ENCODE measurements at regions not wholly inside any gene's neighbourhood (a gene's known extent, or its start where the extent isn't known, plus 50 kb on each side); places are given as distances from the start of the nearest gene placed in this dataset.

DNA sequence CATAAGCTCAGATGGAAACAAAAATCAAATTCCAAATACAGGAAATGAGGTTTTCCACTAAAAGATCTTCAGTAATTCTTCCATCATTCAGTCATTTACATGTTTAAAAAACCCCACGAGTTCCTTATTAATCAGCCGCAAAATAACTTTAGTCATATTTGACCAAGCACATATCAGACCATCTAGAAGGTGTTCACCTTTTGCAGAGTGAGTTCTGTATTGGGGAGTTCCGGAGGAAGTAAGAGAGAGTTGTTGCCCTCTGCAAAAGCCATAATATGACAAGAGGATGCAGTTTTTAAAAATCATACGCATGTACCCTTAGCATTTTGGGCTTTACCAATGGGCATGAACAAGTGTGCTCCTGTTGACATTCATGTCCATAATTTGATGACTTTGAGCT, 61.6 kb downstream of the CCR1 start:
- Histone ChIP-seq H3K4me1 (ENCODE audit: control insufficient read depth, insufficient read depth, low read length) (no peaks in the 10 kb centered on the region), H3K9me3 (ENCODE audit: control insufficient read depth, insufficient read depth, low read length) (no peaks in the 10 kb centered on the region), H3K4me3 (ENCODE audit: low read length) (no peak overlapping the region), H3K27me3 (ENCODE audit: control insufficient read depth, insufficient read depth, low read length) (no peaks in the 10 kb centered on the region), H3K36me3 (ENCODE audit: control insufficient read depth, insufficient read depth, low read length) (no peaks in the 10 kb centered on the region), H3K27ac (ENCODE audit: low read length) (no peak overlapping the region)
- DNase-seq (ENCODE audit: low read depth, low spot score), result no peak
- no CpG with 5 or more reads among the region's 4 CpGs for WGBS (ENCODE audit: insufficient coverage, insufficient read length)

- WGBS (ENCODE audit: insufficient coverage, insufficient read length), result no CpG with 5 or more reads among the region's 2 CpGs
- H3K4me3 ChIP-seq (ENCODE audit: low read length), result no peak overlapping the region
- H3K9me3 ChIP-seq (ENCODE audit: control insufficient read depth, insufficient read depth, low read length), result no peaks in the 10 kb centered on the region
- no peaks in the 10 kb centered on the region for H3K27me3 ChIP-seq (ENCODE audit: control insufficient read depth, insufficient read depth, low read length)
- H3K4me1 ChIP-seq (ENCODE audit: control insufficient read depth, insufficient read depth, low read length), result no peaks in the 10 kb centered on the region
- DNase-seq (ENCODE audit: low read depth, low spot score), result no peak
- no peak overlapping the region for H3K27ac ChIP-seq (ENCODE audit: low read length)
- H3K36me3 ChIP-seq (ENCODE audit: control insufficient read depth, insufficient read depth, low read length), result no peaks in the 10 kb centered on the region
Observed at GRCh38 chr3:46146021-46146420, 62.1 kb downstream of the CCR1 start.

GRCh38 chr3:46145147-46145546, 63.0 kb downstream of the CCR1 start:
- no peaks in the 10 kb centered on the region for H3K4me1 ChIP-seq (ENCODE audit: control insufficient read depth, insufficient read depth, low read length)
- H3K27ac ChIP-seq (ENCODE audit: low read length), result no peak overlapping the region
- H3K27me3 ChIP-seq (ENCODE audit: control insufficient read depth, insufficient read depth, low read length), result no peaks in the 10 kb centered on the region
- H3K4me3 ChIP-seq (ENCODE audit: low read length), result no peak overlapping the region
- H3K9me3 ChIP-seq (ENCODE audit: control insufficient read depth, insufficient read depth, low read length), result no peaks in the 10 kb centered on the region
- H3K36me3 ChIP-seq (ENCODE audit: control insufficient read depth, insufficient read depth, low read length), result no peaks in the 10 kb centered on the region
- WGBS (ENCODE audit: insufficient coverage, insufficient read length), result no CpG with 5 or more reads among the region's 1 CpG
- no peak for DNase-seq (ENCODE audit: low read depth, low spot score)

DNA sequence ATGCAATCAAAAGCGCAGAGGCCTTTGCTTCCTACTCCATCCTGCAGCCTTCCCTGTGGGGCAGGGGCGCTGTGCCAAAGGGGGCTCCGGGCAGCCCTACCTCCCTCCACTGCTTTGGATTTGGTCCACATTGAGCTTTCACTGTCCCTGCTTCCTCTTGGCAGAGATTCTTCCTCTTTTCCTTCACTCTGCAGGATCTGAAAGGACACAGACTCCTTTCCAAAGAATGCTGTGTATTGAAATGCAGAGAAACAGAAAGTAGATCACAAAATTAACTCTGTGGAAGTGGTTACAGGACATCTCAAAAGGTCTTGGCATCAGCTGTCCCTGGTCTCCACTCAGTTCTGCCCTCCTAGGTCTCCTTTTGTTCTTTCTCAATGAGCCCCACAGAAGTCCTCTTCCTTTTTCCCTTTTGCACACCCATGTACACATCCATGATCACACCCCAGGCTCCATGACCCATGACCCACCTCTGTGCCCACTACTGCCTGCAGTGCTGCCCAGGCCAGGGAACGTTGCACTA, 64.1 kb downstream of the CCR1 start:
- Histone ChIP-seq H3K9me3 (ENCODE audit: control insufficient read depth, insufficient read depth, low read length) (no peaks in the 10 kb centered on the region), H3K4me1 (ENCODE audit: control insufficient read depth, insufficient read depth, low read length) (no peaks in the 10 kb centered on the region), H3K4me3 (ENCODE audit: low read length) (no peak overlapping the region), H3K27ac (ENCODE audit: low read length) (no peak overlapping the region), H3K36me3 (ENCODE audit: control insufficient read depth, insufficient read depth, low read length) (no peaks in the 10 kb centered on the region), H3K27me3 (ENCODE audit: control insufficient read depth, insufficient read depth, low read length) (no peaks in the 10 kb centered on the region)
- DNase-seq (ENCODE audit: low read depth, low spot score), result no peak
- no CpG with 5 or more reads among the region's 4 CpGs for WGBS (ENCODE audit: insufficient coverage, insufficient read length)

DNA sequence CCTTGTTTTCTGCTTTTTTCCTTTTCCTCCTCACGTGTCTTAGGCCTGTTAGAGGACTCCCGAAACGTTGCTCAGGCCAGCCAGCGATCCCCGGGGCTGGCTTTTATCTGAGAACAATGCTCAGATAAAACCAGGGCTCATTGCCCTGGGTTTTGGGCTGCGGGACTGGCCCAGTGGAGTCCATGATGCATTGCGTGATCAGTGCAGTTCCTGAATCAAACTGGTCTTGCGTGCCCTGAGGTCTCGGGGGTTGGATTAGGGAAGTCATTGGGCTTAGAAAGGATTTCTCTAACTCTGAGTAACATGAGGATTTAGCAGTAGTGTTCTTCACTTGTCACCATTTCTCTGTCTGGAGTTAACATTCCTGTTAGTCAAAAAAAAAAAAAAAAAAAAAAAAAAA, 66.3 kb downstream of the CCR1 start:
- no peak for DNase-seq (ENCODE audit: low read depth, low spot score)
- no peaks in the 10 kb centered on the region for H3K4me1 ChIP-seq (ENCODE audit: control insufficient read depth, insufficient read depth, low read length)
- no peak overlapping the region for H3K27ac ChIP-seq (ENCODE audit: low read length)
- H3K36me3 ChIP-seq (ENCODE audit: control insufficient read depth, insufficient read depth, low read length), result no peaks in the 10 kb centered on the region
- no peaks in the 10 kb centered on the region for H3K9me3 ChIP-seq (ENCODE audit: control insufficient read depth, insufficient read depth, low read length)
- H3K27me3 ChIP-seq (ENCODE audit: control insufficient read depth, insufficient read depth, low read length), result no peaks in the 10 kb centered on the region
- H3K4me3 ChIP-seq (ENCODE audit: low read length), result no peak overlapping the region
- WGBS (ENCODE audit: insufficient coverage, insufficient read length), result no CpG with 5 or more reads among the region's 9 CpGs

DNA sequence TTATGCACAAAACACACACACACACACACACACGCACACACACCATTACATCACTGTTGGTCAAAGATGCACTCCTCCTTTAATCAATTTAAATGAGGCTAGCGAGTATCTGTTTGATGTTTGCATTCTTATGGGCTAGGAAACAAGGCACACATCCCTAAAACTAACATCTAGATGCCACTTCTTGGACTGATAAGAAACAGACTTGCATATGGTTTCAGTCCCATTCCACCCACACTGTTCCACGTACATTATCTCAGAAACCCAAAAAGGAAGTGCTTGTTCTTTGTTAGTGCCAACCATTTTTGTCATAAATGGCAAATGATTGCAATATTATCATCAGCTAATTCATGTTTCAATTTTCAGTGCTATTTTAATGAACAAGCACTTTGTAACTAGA, 69.5 kb downstream of the CCR1 start:
- Histone ChIP-seq H3K4me1 (ENCODE audit: control insufficient read depth, insufficient read depth, low read length) (no peaks in the 10 kb centered on the region), H3K27me3 (ENCODE audit: control insufficient read depth, insufficient read depth, low read length) (no peaks in the 10 kb centered on the region), H3K9me3 (ENCODE audit: control insufficient read depth, insufficient read depth, low read length) (no peaks in the 10 kb centered on the region), H3K36me3 (ENCODE audit: control insufficient read depth, insufficient read depth, low read length) (no peaks in the 10 kb centered on the region), H3K4me3 (ENCODE audit: low read length) (no peak overlapping the region), H3K27ac (ENCODE audit: low read length) (no peak overlapping the region)
- WGBS (ENCODE audit: insufficient coverage, insufficient read length), result no CpG with 5 or more reads among the region's 3 CpGs
- no peak for DNase-seq (ENCODE audit: low read depth, low spot score)

DNA sequence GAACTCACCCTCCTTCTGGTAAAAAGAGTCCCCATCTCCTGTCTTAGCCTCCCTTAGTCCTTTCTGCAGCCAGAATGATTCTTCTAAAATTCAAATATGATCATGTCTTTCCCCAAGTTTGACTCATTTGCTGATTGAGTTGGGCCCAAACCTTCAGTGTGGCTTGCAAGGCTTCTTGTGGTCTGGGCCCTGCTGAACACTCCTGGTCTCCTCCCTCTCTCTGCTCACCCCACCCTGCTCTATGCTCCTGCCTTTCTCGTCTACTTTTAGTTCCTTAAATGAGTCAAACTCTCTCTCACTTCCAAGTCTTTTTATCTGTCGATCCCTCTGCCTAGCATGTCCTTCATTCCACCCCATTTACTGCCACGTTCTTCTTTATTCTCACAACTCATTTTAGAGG, 72.6 kb downstream of the CCR1 start:
- Histone ChIP-seq H3K27me3 (ENCODE audit: control insufficient read depth, insufficient read depth, low read length) (no peaks in the 10 kb centered on the region), H3K4me1 (ENCODE audit: control insufficient read depth, insufficient read depth, low read length) (no peaks in the 10 kb centered on the region), H3K9me3 (ENCODE audit: control insufficient read depth, insufficient read depth, low read length) (no peaks in the 10 kb centered on the region), H3K4me3 (ENCODE audit: low read length) (no peak overlapping the region), H3K27ac (ENCODE audit: low read length) (no peak overlapping the region), H3K36me3 (ENCODE audit: control insufficient read depth, insufficient read depth, low read length) (no peaks in the 10 kb centered on the region)
- no peak for DNase-seq (ENCODE audit: low read depth, low spot score)
- no CpG with 5 or more reads among the region's 3 CpGs for WGBS (ENCODE audit: insufficient coverage, insufficient read length)

- Histone ChIP-seq H3K4me3 (ENCODE audit: low read length) (no peak overlapping the region), H3K27ac (ENCODE audit: low read length) (no peak overlapping the region), H3K4me1 (ENCODE audit: control insufficient read depth, insufficient read depth, low read length) (no peaks in the 10 kb centered on the region), H3K9me3 (ENCODE audit: control insufficient read depth, insufficient read depth, low read length) (no peaks in the 10 kb centered on the region), H3K36me3 (ENCODE audit: control insufficient read depth, insufficient read depth, low read length) (no peaks in the 10 kb centered on the region), H3K27me3 (ENCODE audit: control insufficient read depth, insufficient read depth, low read length) (no peaks in the 10 kb centered on the region)
- no peak for DNase-seq (ENCODE audit: low read depth, low spot score)
- WGBS (ENCODE audit: insufficient coverage, insufficient read length), result no CpG with 5 or more reads among the region's 3 CpGs
Observed at GRCh38 chr3:46133285-46133684, 74.8 kb downstream of the CCR1 start.

DNA sequence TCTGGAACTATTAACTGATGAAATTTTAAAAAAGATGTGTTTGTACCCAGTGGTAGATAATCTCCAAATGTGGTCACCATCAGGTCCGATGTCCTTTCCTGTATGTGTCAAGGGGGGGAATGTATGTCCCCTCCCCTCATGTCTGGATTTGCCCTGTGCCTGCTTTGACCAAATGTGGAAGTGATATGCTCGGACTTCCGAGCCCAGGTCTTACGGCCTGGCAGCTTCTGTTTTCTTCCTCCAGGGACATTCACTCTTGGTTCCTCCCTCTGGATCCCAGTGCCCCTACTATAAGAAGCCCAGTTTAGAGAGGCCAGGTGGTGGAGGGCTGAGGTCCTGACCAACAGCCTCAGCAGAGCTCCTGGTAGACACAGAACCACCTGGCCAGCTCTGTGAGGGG, 75.5 kb downstream of the CCR1 start:
- no CpG with 5 or more reads among the region's 4 CpGs for WGBS (ENCODE audit: insufficient coverage, insufficient read length)
- H3K36me3 ChIP-seq (ENCODE audit: control insufficient read depth, insufficient read depth, low read length), result no peaks in the 10 kb centered on the region
- H3K4me3 ChIP-seq (ENCODE audit: low read length), result no peak overlapping the region
- no peaks in the 10 kb centered on the region for H3K4me1 ChIP-seq (ENCODE audit: control insufficient read depth, insufficient read depth, low read length)
- no peaks in the 10 kb centered on the region for H3K9me3 ChIP-seq (ENCODE audit: control insufficient read depth, insufficient read depth, low read length)
- H3K27ac ChIP-seq (ENCODE audit: low read length), result no peak overlapping the region
- DNase-seq (ENCODE audit: low read depth, low spot score), result no peak
- H3K27me3 ChIP-seq (ENCODE audit: control insufficient read depth, insufficient read depth, low read length), result no peaks in the 10 kb centered on the region

GRCh38 chr3:46131884-46132450, 76.1 kb downstream of the CCR1 start:
- H3K27me3 ChIP-seq (ENCODE audit: control insufficient read depth, insufficient read depth, low read length), result no peaks in the 10 kb centered on the region
- H3K4me3 ChIP-seq (ENCODE audit: low read length), result no peak overlapping the region
- no CpG with 5 or more reads among the region's 8 CpGs for WGBS (ENCODE audit: insufficient coverage, insufficient read length)
- no peaks in the 10 kb centered on the region for H3K36me3 ChIP-seq (ENCODE audit: control insufficient read depth, insufficient read depth, low read length)
- DNase-seq (ENCODE audit: low read depth, low spot score), result no peak
- H3K9me3 ChIP-seq (ENCODE audit: control insufficient read depth, insufficient read depth, low read length), result no peaks in the 10 kb centered on the region
- H3K4me1 ChIP-seq (ENCODE audit: control insufficient read depth, insufficient read depth, low read length), result no peaks in the 10 kb centered on the region
- H3K27ac ChIP-seq (ENCODE audit: low read length), result no peak overlapping the region

GRCh38 chr3:46130631-46131310, 77.3 kb downstream of the CCR1 start:
- H3K36me3 ChIP-seq (ENCODE audit: control insufficient read depth, insufficient read depth, low read length), result no peaks in the 10 kb centered on the region
- no peaks in the 10 kb centered on the region for H3K27me3 ChIP-seq (ENCODE audit: control insufficient read depth, insufficient read depth, low read length)
- H3K4me1 ChIP-seq (ENCODE audit: control insufficient read depth, insufficient read depth, low read length), result no peaks in the 10 kb centered on the region
- H3K27ac ChIP-seq (ENCODE audit: low read length), result no peak overlapping the region
- DNase-seq (ENCODE audit: low read depth, low spot score), result no peak
- no peaks in the 10 kb centered on the region for H3K9me3 ChIP-seq (ENCODE audit: control insufficient read depth, insufficient read depth, low read length)
- no CpG with 5 or more reads among the region's 7 CpGs for WGBS (ENCODE audit: insufficient coverage, insufficient read length)
- no peak overlapping the region for H3K4me3 ChIP-seq (ENCODE audit: low read length)

Data from iPS DF 6.9 (cell line).